ENCODE measurements at regions not wholly inside any gene's neighbourhood (a gene's known extent, or its start where the extent isn't known, plus 50 kb on each side); places are given as distances from the start of the nearest gene placed in this dataset.

DNA sequence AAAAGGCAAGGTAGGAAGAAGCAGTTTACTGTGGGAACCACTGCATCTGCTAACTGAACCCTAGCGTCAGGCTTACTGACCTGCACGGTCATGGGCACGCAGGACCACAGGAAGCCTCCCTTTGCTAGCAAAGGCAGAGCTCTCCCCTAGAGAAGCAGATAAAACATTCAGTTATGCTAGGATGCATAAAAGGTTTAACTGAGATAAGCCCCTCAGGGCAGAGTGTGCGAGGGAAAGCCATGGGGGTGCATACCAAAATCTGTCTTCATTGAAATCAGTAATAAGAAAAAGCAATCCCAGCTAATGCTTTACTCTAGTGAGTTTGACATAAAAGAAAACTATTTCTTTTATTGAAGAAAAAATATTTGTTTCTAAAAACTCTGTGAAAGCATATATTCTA lies 2403.7 kb upstream of the C9orf72 start (continued):
- TF ChIP-seq, protein P1, sequence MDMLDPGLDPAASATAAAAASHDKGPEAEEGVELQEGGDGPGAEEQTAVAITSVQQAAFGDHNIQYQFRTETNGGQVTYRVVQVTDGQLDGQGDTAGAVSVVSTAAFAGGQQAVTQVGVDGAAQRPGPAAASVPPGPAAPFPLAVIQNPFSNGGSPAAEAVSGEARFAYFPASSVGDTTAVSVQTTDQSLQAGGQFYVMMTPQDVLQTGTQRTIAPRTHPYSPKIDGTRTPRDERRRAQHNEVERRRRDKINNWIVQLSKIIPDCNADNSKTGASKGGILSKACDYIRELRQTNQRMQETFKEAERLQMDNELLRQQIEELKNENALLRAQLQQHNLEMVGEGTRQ (IDR thresholded peaks at IDR 0.05; ENCODE audit: low read length), result no peak
- TF ChIP-seq BACH1 (IDR thresholded peaks at IDR 0.05; ENCODE audit: low read length) (no peak), NRF1 (IDR thresholded peaks at IDR 0.05; ENCODE audit: low read depth, low read length) (no peak), HDAC2 (IDR thresholded peaks at IDR 0.05; ENCODE audit: borderline replicate concordance in 1 of 2, low read depth in 2 of 2, low read length in 2 of 2) (no peak), HDAC6 (IDR thresholded peaks at IDR 0.05; ENCODE audit: low read depth, low read length) (no peak), GABPA (IDR thresholded peaks at IDR 0.05; ENCODE audit: borderline replicate concordance, insufficient read depth, low read length) (no peak)
